SK-N-MC (cell line): ENCODE measurements at regions not wholly inside any gene's neighbourhood (a gene's known extent, or its start where the extent isn't known, plus 50 kb on each side); places are given as distances from the start of the nearest gene placed in this dataset.

Experiments used
- EZH2 ChIP-seq: fragments of 200-600 bp; sonication (generic); IDR thresholded peaks from one replicate; pipeline ENCODE4 v1.6.1; 2017; ENCODE audit warnings: antibody characterized with exemption
- FOXP2 ChIP-seq: optimal IDR thresholded peaks from 2 replicates; pipeline ENCODE3; 2011; ENCODE audit warnings: mild to moderate bottlenecking, moderate library complexity; ENCODE audit not compliant: insufficient read depth; ENCODE audit errors: extremely low read length, control extremely low read depth
- POLR2AphosphoS5 ChIP-seq: IDR thresholded peaks from 2 replicates; pipeline ENCODE4 v1.6.1; 2012; ENCODE audit warnings: mild to moderate bottlenecking, low read depth, low read length, borderline replicate concordance

- no peak for TF ChIP-seq EZH2
- no peak for TF ChIP-seq POLR2AphosphoS5
- TF ChIP-seq FOXP2 = no peak
Observed at GRCh38 chr7:81209059-81209458, 290.2 kb upstream of the SEMA3C start.
